ENCODE measurements at regions not wholly inside any gene's neighbourhood (a gene's known extent, or its start where the extent isn't known, plus 50 kb on each side); places are given as distances from the start of the nearest gene placed in this dataset.

DNA sequence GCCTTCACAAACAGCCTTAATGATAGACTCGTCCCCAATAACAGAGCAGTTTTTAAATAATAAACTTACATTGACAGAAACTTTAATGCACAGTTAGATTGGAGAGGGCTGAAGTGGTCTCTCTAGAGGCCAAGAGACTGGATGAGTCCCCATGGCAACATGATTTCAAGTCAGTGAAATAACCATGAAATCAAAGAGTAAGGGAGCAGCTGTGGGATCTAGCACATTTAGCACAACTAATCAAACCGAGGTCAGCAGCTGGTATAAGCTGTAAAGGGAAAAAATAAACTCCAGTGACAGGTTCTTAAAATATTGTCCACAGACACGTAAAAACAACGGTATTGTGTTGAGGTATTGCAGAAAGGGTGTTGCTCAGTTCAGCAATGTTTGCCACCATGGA lies 916.6 kb downstream of the DNAH5 start:
- no peak overlapping the region for H3K4me3 ChIP-seq
- no peaks in the 10 kb centered on the region for H3K4me1 ChIP-seq
- no peaks in the 10 kb centered on the region for H3K36me3 ChIP-seq
- no peak overlapping the region for H3K27ac ChIP-seq
- H3K9me3 ChIP-seq = peaks cover 0 to 11% (median 0%) of the 10 kb centered on the region in 8 donors
- no peak for DNase-seq
- 71 to 82% (median 77%) methylated on average over 4 of the region's 4 CpGs for WGBS, 5 donors
- H3K27me3 ChIP-seq (replicated peaks in 1 of 7) = no peaks in the 10 kb centered on the region
- intact Hi-C loops (cut with DNase I; ENCODE audit: low total_unique reads) = no loop called here
- TF ChIP-seq POLR2AphosphoS5 (IDR thresholded peaks at IDR 0.05) = no peak

DNA sequence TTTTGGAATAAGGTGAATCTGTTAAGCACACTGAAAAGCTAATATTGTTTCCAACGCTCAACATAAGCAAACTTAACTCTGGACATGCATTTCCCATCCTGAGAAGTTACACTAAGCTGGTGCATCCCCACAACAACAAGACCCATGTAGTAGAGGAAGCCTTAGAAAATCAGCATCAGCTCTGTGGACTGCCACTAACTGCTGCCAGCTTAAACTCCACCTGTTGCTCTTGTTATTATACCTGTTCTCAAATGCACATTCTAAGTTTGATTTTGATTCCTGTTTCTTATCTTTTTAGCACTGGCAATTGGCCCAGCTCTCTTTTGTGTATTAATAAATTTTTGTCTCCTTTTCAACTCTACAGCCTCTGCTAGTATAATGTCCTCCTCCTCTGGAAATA lies 924.8 kb downstream of the DNAH5 start:
- TF ChIP-seq POLR2A (IDR thresholded peaks at IDR 0.05) (no peak), POLR2AphosphoS5 (IDR thresholded peaks at IDR 0.05) (no peak)
- TF ChIP-seq, protein P1, sequence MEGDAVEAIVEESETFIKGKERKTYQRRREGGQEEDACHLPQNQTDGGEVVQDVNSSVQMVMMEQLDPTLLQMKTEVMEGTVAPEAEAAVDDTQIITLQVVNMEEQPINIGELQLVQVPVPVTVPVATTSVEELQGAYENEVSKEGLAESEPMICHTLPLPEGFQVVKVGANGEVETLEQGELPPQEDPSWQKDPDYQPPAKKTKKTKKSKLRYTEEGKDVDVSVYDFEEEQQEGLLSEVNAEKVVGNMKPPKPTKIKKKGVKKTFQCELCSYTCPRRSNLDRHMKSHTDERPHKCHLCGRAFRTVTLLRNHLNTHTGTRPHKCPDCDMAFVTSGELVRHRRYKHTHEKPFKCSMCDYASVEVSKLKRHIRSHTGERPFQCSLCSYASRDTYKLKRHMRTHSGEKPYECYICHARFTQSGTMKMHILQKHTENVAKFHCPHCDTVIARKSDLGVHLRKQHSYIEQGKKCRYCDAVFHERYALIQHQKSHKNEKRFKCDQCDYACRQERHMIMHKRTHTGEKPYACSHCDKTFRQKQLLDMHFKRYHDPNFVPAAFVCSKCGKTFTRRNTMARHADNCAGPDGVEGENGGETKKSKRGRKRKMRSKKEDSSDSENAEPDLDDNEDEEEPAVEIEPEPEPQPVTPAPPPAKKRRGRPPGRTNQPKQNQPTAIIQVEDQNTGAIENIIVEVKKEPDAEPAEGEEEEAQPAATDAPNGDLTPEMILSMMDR (IDR thresholded peaks at IDR 0.05 in 8 of 11, conservative IDR thresholded peaks at IDR 0.05 in 3 of 11) = no peak
- intact Hi-C loops (cut with DNase I; ENCODE audit: low total_unique reads) = no loop called here
- 34 to 76% (median 62%) methylated on average over 1 of the region's 1 CpG for WGBS, 5 donors
- Histone ChIP-seq H3K4me1 (no peaks in the 10 kb centered on the region), H3K27me3 (replicated peaks in 1 of 7) (no peaks in the 10 kb centered on the region), H3K9me3 (peaks cover 0 to 12% (median 3%) of the 10 kb centered on the region in 8 donors), H3K36me3 (no peaks in the 10 kb centered on the region), H3K27ac (no peak overlapping the region), H3K4me3 (no peak overlapping the region)
- no peak for DNase-seq

DNA sequence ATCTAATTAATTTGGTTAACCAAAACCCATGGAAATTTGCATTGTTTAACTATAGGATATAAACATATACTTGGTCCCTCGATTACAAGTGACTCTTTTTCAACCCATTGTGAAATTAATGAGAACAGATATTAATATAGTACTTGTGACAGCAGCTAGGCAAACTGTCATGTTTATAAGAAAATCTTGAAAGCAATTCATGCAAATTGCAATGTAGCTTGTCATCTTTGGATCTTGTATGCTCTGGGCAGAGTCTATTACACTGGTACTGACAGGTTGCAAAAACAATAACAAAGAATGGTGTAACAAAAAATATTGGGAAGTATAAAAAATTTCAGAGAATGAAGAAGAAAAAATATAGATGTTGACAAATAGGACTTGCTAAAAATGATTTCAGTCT lies 941.0 kb downstream of the DNAH5 start:
- TF ChIP-seq POLR2A (IDR thresholded peaks at IDR 0.05) (no peak), POLR2AphosphoS5 (IDR thresholded peaks at IDR 0.05) (no peak)

DNA sequence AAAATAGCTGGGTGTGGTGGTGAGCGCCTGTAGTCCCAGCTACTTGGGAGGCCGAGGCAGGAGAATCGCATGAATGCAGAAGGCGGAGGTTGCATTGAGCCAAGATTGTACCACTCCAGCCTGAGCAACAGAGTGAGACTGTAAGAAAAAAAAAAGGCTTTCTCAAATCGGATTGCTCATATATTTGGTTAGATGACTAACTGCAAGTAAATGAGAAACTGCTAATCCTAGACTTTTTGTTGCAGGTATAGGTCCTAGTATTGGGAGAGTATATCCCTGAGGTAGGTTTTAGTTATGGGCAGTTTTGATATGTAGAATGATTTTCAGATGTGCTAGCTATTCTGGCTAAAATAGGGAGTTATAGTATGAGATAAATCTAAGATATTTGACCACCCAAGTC lies 944.8 kb downstream of the DNAH5 start:
- Histone ChIP-seq H3K27ac (no peak overlapping the region), H3K36me3 (no peaks in the 10 kb centered on the region), H3K4me3 (no peak overlapping the region), H3K9me3 (peaks cover 0 to 12% (median 3%) of the 10 kb centered on the region in 8 donors), H3K27me3 (replicated peaks in 1 of 7) (no peaks in the 10 kb centered on the region), H3K4me1 (no peaks in the 10 kb centered on the region)
- intact Hi-C loops (cut with DNase I; ENCODE audit: low total_unique reads) = no loop called here
- no peak for DNase-seq
- whole genome bisulfite sequencing, 5 donors = 90 to 97% (median 93%) methylated on average over 5 of the region's 5 CpGs
- TF ChIP-seq, protein P1 (IDR thresholded peaks at IDR 0.05 in 8 of 11, conservative IDR thresholded peaks at IDR 0.05 in 3 of 11) = no peak
- TF ChIP-seq POLR2A (IDR thresholded peaks at IDR 0.05) = no peak
- no peak for TF ChIP-seq POLR2AphosphoS5 (IDR thresholded peaks at IDR 0.05)

More for the DNA sequence above, 941.0 kb downstream of the DNAH5 start:
- intact Hi-C loops (cut with DNase I; ENCODE audit: low total_unique reads) = no loop called here
- no peaks in the 10 kb centered on the region for H3K4me1 ChIP-seq
- DNase-seq = no peak
- H3K9me3 ChIP-seq = peaks cover 0 to 6% (median 0%) of the 10 kb centered on the region in 8 donors
- no peak overlapping the region for H3K27ac ChIP-seq
- no peaks in the 10 kb centered on the region for H3K36me3 ChIP-seq
- no peak overlapping the region for H3K4me3 ChIP-seq
- 63 to 81% (median 68%) methylated on average over 1 of the region's 1 CpG for WGBS, 5 donors
- H3K27me3 ChIP-seq (replicated peaks in 1 of 7) = no peaks in the 10 kb centered on the region

DNA sequence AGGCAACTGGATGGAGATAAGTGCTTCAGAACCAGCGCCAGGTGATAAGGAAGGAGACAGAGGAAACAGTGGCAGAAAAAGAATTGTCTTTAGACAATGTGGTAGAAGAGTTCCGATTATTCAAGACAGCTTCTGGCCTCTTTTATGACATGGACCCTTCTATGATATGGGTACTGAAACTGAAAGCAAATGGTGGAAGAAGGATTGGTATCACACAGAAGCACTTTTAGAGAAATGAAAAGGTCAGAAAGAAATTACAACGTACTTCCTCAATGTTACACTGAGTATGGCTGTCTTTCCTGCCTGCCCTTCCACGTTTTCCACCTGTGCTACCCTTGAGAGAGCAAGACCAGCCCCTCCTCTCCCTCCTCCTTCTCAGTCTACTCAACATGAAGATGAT lies 959.3 kb downstream of the DNAH5 start:
- Histone ChIP-seq H3K9me3 (peaks cover 0 to 10% (median 0%) of the 10 kb centered on the region in 8 donors), H3K27ac (no peak overlapping the region), H3K4me1 (no peaks in the 10 kb centered on the region), H3K4me3 (no peak overlapping the region), H3K27me3 (replicated peaks in 1 of 7) (no peaks in the 10 kb centered on the region), H3K36me3 (no peaks in the 10 kb centered on the region)
- DNase-seq = no peak
- TF ChIP-seq, protein P1 (IDR thresholded peaks at IDR 0.05 in 8 of 11, conservative IDR thresholded peaks at IDR 0.05 in 3 of 11) = no peak
- TF ChIP-seq POLR2AphosphoS5 (IDR thresholded peaks at IDR 0.05) (no peak), POLR2A (IDR thresholded peaks at IDR 0.05) (no peak)
- 59 to 74% (median 60%) methylated on average over 4 of the region's 4 CpGs for WGBS, 5 donors
- intact Hi-C loops (cut with DNase I; ENCODE audit: low total_unique reads) = no loop called here
